IMR-90 (cell line): ENCODE measurements at regions not wholly inside any gene's neighbourhood (a gene's known extent, or its start where the extent isn't known, plus 50 kb on each side); places are given as distances from the start of the nearest gene placed in this dataset.

Experiments
- ATAC-seq: fragments of 200-7000 bp; cut with Tn5 transposase; 2 replicates; pipeline ENCODE4 v1.9.1; 2020; ENCODE audit warnings: low read depth, mild to moderate bottlenecking, moderate library complexity
- BruUV-seq: library from RNA; stranded (reverse); fragments of 400-500 nt; replicated peaks from 2 replicates; lab custom pipeline; 2021; lab: Mats Ljungman, UMichigan
- CTCF ChIA-PET: fragments of 300-600 bp; formaldehyde crosslinking; extraction: SDS; loops from one replicate; lab custom pipeline; 2021; ENCODE audit warnings: antibody characterized with exemption; lab: Yijun Ruan, JAX
- POLR2A ChIA-PET: fragments of 300-600 bp; sonication (Branson Sonifier 250); formaldehyde crosslinking; loops from one replicate; lab custom pipeline; 2022; ENCODE audit warnings: antibody characterized with exemption; ENCODE audit not compliant: unreplicated experiment; lab: Charles Lee
- DNase-seq: peaks from one replicate; pipeline ENCODE4 v3.0.0; 2013
- H2AFZ ChIP-seq: replicated peaks from 2 replicates; pipeline ENCODE3; 2013; ENCODE audit warnings: low read length, mild to moderate bottlenecking; ENCODE audit not compliant: poor library complexity
- H2AK5ac ChIP-seq: 2 replicates; pipeline ENCODE4 v1.6.1; 2013; ENCODE audit warnings: low read depth, low read length, inconsistent platforms
- H2AK9ac ChIP-seq: replicated peaks from 2 replicates; pipeline ENCODE3; 2013; ENCODE audit warnings: mild to moderate bottlenecking, low read depth, low read length, moderate library complexity; ENCODE audit not compliant: poor library complexity
- H2BK120ac ChIP-seq: 2 replicates; pipeline ENCODE4 v1.6.1; 2013; ENCODE audit warnings: low read depth, low read length, inconsistent platforms
- H2BK15ac ChIP-seq: 3 replicates; pipeline ENCODE4 v1.6.1; 2013; ENCODE audit warnings: low read depth, low read length, inconsistent platforms
- H2BK20ac ChIP-seq: 2 replicates; pipeline ENCODE4 v1.6.1; 2013; ENCODE audit warnings: low read depth, mild to moderate bottlenecking, inconsistent platforms, low read length, moderate library complexity
- H2BK5ac ChIP-seq: 2 replicates; pipeline ENCODE4 v1.6.1; 2013; ENCODE audit warnings: mild to moderate bottlenecking, low read depth, low read length, inconsistent platforms; ENCODE audit not compliant: poor library complexity, severe bottlenecking
- H3K14ac ChIP-seq: replicated peaks from 2 replicates; pipeline ENCODE4 v1.6.1; 2013; ENCODE audit warnings: low read depth, low read length, inconsistent platforms
- H3K18ac ChIP-seq: 2 replicates; pipeline ENCODE4 v1.6.1; 2013; ENCODE audit warnings: low read depth, low read length, control low read depth
- H3K23ac ChIP-seq: 2 replicates; pipeline ENCODE4 v1.6.1; 2013; ENCODE audit warnings: low read depth, low read length, inconsistent platforms
- H3K27ac ChIP-seq: 2 replicates; pipeline ENCODE4 v1.5.1; 2013; ENCODE audit warnings: mild to moderate bottlenecking, control low read depth, low read length; ENCODE audit not compliant: insufficient read depth
- H3K27me3 ChIP-seq: 2 replicates; pipeline ENCODE4 v1.6.1; 2013; ENCODE audit warnings: low read length; ENCODE audit not compliant: control insufficient read depth, insufficient read depth
- H3K36me3 ChIP-seq: 2 replicates; pipeline ENCODE4 v1.6.1; 2013; ENCODE audit warnings: low read length, mixed read lengths; ENCODE audit not compliant: control insufficient read depth, insufficient read depth
- H3K4ac ChIP-seq: 2 replicates; pipeline ENCODE4 v1.6.1; 2013; ENCODE audit warnings: low read depth, low read length, inconsistent platforms
- H3K4me1 ChIP-seq: 2 replicates; pipeline ENCODE4 v1.6.1; 2013; ENCODE audit warnings: low read length, mixed read lengths; ENCODE audit not compliant: control insufficient read depth, insufficient read depth
- H3K4me2 ChIP-seq: 2 replicates; pipeline ENCODE4 v1.6.1; 2013; ENCODE audit warnings: low read depth, mild to moderate bottlenecking, control low read depth, low read length, moderate library complexity
- H3K4me3 ChIP-seq: 2 replicates; pipeline ENCODE4 v1.5.1; 2013; ENCODE audit warnings: low read depth, mild to moderate bottlenecking, control low read depth, low read length, moderate library complexity; ENCODE audit not compliant: insufficient read depth
- H3K56ac ChIP-seq: 2 replicates; pipeline ENCODE4 v1.6.1; 2013; ENCODE audit warnings: low read length, inconsistent platforms; ENCODE audit not compliant: insufficient read depth; ENCODE audit errors: extremely low read depth
- H3K79me1 ChIP-seq, 2 experiments: 2 replicates each; pipeline ENCODE4 v1.6.1; 2013; ENCODE audit warnings: low read length in 2 of 2, inconsistent platforms in 1 of 2, low read depth in 1 of 2
- H3K9ac ChIP-seq: 2 replicates; pipeline ENCODE4 v1.6.1; 2013; ENCODE audit warnings: low read depth, low read length, control low read depth
- H3K9me1 ChIP-seq: 2 replicates; pipeline ENCODE4 v1.6.1; 2013; ENCODE audit warnings: low read length, inconsistent platforms; ENCODE audit not compliant: insufficient read depth
- H3K9me3 ChIP-seq: 2 replicates; pipeline ENCODE4 v1.6.1; 2013; ENCODE audit warnings: low read length; ENCODE audit not compliant: control insufficient read depth, insufficient read depth
- H4K20me1 ChIP-seq: 2 replicates; pipeline ENCODE4 v1.6.1; 2013; ENCODE audit warnings: low read length, inconsistent platforms; ENCODE audit not compliant: insufficient read depth
- H4K5ac ChIP-seq: 2 replicates; pipeline ENCODE4 v1.6.1; 2013; ENCODE audit warnings: mild to moderate bottlenecking, low read depth, low read length, control low read depth
- H4K8ac ChIP-seq, 2 experiments: 2 replicates each; pipeline ENCODE4 v1.6.1; 2013; ENCODE audit warnings: low read depth in 2 of 2, low read length in 2 of 2, control low read depth in 1 of 2, inconsistent platforms in 1 of 2
- H4K91ac ChIP-seq: 2 replicates; pipeline ENCODE4 v1.6.1; 2013; ENCODE audit warnings: low read depth, low read length, inconsistent platforms; ENCODE audit not compliant: insufficient read depth
- BHLHE40 ChIP-seq: fragments of 150-350 bp; IDR thresholded peaks from 2 replicates; pipeline ENCODE4 v1.6.1; 2016; ENCODE audit warnings: mild to moderate bottlenecking, low read depth, low read length
- CEBPB ChIP-seq: IDR thresholded peaks from 2 replicates; pipeline ENCODE4 v1.6.1; 2012; ENCODE audit warnings: low read depth, low read length, improper control_type of control experiment
- CHD1 ChIP-seq: IDR thresholded peaks from 2 replicates; pipeline ENCODE4 v1.6.1; 2012; ENCODE audit warnings: low read depth, low read length, improper control_type of control experiment
- ELK1 ChIP-seq: fragments of 150-350 bp; IDR thresholded peaks from 2 replicates; pipeline ENCODE4 v1.6.1; 2016; ENCODE audit warnings: low read depth, mild to moderate bottlenecking, low read length, moderate library complexity, borderline replicate concordance
- FOS ChIP-seq: fragments of 150-350 bp; IDR thresholded peaks from 2 replicates; pipeline ENCODE4 v1.6.1; 2016; ENCODE audit warnings: low read depth, low read length
- MAFK ChIP-seq: IDR thresholded peaks from 2 replicates; pipeline ENCODE4 v1.6.1; 2012; ENCODE audit warnings: low read depth, low read length, improper control_type of control experiment
- MAZ ChIP-seq: IDR thresholded peaks from 2 replicates; pipeline ENCODE4 v1.6.1; 2012; ENCODE audit warnings: low read depth, mild to moderate bottlenecking, low read length, improper control_type of control experiment, moderate library complexity, borderline replicate concordance
- MXI1 ChIP-seq: IDR thresholded peaks from 2 replicates; pipeline ENCODE4 v1.6.1; 2012; ENCODE audit warnings: low read depth, mild to moderate bottlenecking, low read length, moderate library complexity, borderline replicate concordance
- NFE2L2 ChIP-seq: fragments of 150-350 bp; IDR thresholded peaks from 2 replicates; pipeline ENCODE4 v1.6.1; 2016; ENCODE audit warnings: low read depth, mild to moderate bottlenecking, low read length
- POLR2A ChIP-seq: IDR thresholded peaks from 2 replicates; pipeline ENCODE4 v1.6.1; 2012; ENCODE audit warnings: mild to moderate bottlenecking, low read depth, low read length
- RAD21 ChIP-seq: IDR thresholded peaks from 2 replicates; pipeline ENCODE4 v1.6.1; 2012; ENCODE audit warnings: low read length, improper control_type of control experiment
- RCOR1 ChIP-seq: IDR thresholded peaks from 2 replicates; pipeline ENCODE4 v1.6.1; 2012; ENCODE audit warnings: mild to moderate bottlenecking, low read length, improper control_type of control experiment; ENCODE audit not compliant: insufficient replicate concordance
- RFX5 ChIP-seq: IDR thresholded peaks from 2 replicates; pipeline ENCODE4 v1.8.0; 2012; ENCODE audit warnings: low read depth, mild to moderate bottlenecking, low read length, moderate library complexity
- SMC3 ChIP-seq: fragments of 150-350 bp; IDR thresholded peaks from 2 replicates; pipeline ENCODE4 v1.6.1; 2016; ENCODE audit warnings: low read depth, mild to moderate bottlenecking, antibody characterized with exemption, low read length, moderate library complexity
- USF2 ChIP-seq: fragments of 150-350 bp; IDR thresholded peaks from 2 replicates; pipeline ENCODE4 v1.6.1; 2017; ENCODE audit warnings: mild to moderate bottlenecking, antibody characterized with exemption, low read length, low read depth
- WGBS, 2 experiments: methylation state at CpG; one replicate each; pipeline versions ENCODE4 v1.1.5 to v1.1.7; 2013; ENCODE audit warnings: missing lambda C conversion rate in 2 of 2; ENCODE audit not compliant: insufficient read length in 1 of 2; ENCODE audit errors: extremely low coverage in 2 of 2; 5-methylcytosine and 5-hydroxymethylcytosine counted together
- dilution Hi-C: fragments of 300-500 bp; cut with HindIII; formaldehyde crosslinking; loops from one replicate; pipeline ENCODE4 v1.14.3; 2018; ENCODE audit warnings: low sequenced_read_pairs; ENCODE audit not compliant: unreplicated experiment
- in situ Hi-C: fragments of 300-500 bp; cut with MboI; formaldehyde crosslinking; loops from 3 replicates; pipeline ENCODE4 v1.14.3; 2019; ENCODE audit warnings: low sequenced_read_pairs, inconsistent platforms, mixed read lengths
- intact Hi-C: fragments of 100-400 bp; cut with micrococcal nuclease; formaldehyde crosslinking; loops from 2 replicates; pipeline ENCODE4 v1.10.0; 2022
- TF ChIP-seq, protein P1 (sequence below): conservative IDR thresholded peaks from 2 replicates; pipeline ENCODE4 v1.5.1; 2012; ENCODE audit warnings: mild to moderate bottlenecking, low read depth, low read length, improper control_type of control experiment

GRCh38 chr2:13015532-13016320 is 299.0 kb downstream of the TRIB2 start:
- Histone ChIP-seq H3K27ac (no peak overlapping the region), H3K4me3 (no peak overlapping the region), H4K91ac (no peak overlapping the region), H3K4me1 (no peaks in the 10 kb centered on the region), H3K9ac (no peak overlapping the region), H2AK5ac (no peak overlapping the region), H2BK5ac (no peak overlapping the region), H3K79me1 (no peaks in the 10 kb centered on the region), H3K4me2 (no peak overlapping the region), H3K36me3 (no peaks in the 10 kb centered on the region), H3K14ac (no peak overlapping the region), H3K18ac (no peak overlapping the region), H3K9me3 (no peaks in the 10 kb centered on the region), H2BK20ac (no peak overlapping the region), H3K4ac (no peak overlapping the region), H3K9me1 (no peaks in the 10 kb centered on the region), H3K27me3 (peaks cover 17% of the 10 kb centered on the region), H3K23ac (no peak overlapping the region), H4K8ac (no peak overlapping the region), H2AK9ac (no peak overlapping the region), H2BK15ac (no peak overlapping the region), H4K20me1 (no peaks in the 10 kb centered on the region), H4K5ac (no peak overlapping the region), H2AFZ (no peak overlapping the region), H2BK120ac (no peak overlapping the region), H3K56ac (no peak overlapping the region)
- ChIA-PET CTCF (interaction anchor here (0.7 kb wide), 1 partner anchor 300 kb away, joined by 3 read pairs; no protein-coding TSS in a partner anchor), POLR2A (no interaction called here)
- no CpG with 5 or more reads among the region's 2 CpGs for WGBS, 2 experiments
- in situ Hi-C loops (no loop called here), dilution Hi-C loops (no loop called here), intact Hi-C loops (no loop called here)
- no peak for ATAC-seq
- TF ChIP-seq MAFK (no peak), MXI1 (no peak), NFE2L2 (no peak), USF2 (no peak), RCOR1 (no peak), FOS (no peak), RFX5 (no peak), BHLHE40 (no peak), RAD21 (no peak), SMC3 (no peak), CEBPB (no peak), MAZ (no peak), POLR2A (no peak), CHD1 (no peak), ELK1 (no peak)
- TF ChIP-seq, protein P1, sequence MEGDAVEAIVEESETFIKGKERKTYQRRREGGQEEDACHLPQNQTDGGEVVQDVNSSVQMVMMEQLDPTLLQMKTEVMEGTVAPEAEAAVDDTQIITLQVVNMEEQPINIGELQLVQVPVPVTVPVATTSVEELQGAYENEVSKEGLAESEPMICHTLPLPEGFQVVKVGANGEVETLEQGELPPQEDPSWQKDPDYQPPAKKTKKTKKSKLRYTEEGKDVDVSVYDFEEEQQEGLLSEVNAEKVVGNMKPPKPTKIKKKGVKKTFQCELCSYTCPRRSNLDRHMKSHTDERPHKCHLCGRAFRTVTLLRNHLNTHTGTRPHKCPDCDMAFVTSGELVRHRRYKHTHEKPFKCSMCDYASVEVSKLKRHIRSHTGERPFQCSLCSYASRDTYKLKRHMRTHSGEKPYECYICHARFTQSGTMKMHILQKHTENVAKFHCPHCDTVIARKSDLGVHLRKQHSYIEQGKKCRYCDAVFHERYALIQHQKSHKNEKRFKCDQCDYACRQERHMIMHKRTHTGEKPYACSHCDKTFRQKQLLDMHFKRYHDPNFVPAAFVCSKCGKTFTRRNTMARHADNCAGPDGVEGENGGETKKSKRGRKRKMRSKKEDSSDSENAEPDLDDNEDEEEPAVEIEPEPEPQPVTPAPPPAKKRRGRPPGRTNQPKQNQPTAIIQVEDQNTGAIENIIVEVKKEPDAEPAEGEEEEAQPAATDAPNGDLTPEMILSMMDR: no peak
- no TSS peak for BruUV-seq
- DNase-seq: no peak
